Liver (tissue), 8 donors: ENCODE measurements at regions not wholly inside any gene's neighbourhood (a gene's known extent, or its start where the extent isn't known, plus 50 kb on each side); places are given as distances from the start of the nearest gene placed in this dataset.

ENCODE experiments used
- DNase-seq: peaks from one replicate; pipeline ENCODE4 v3.0.0-alpha.2; 2017; ENCODE audit warnings: low spot score
- H3K27ac ChIP-seq, 2 donors: one replicate each; pipeline ENCODE4 v1.7.0; 2013; ENCODE audit warnings: inconsistent platforms in 2 of 2, low read length in 2 of 2, control low read depth in 1 of 2, low read depth in 1 of 2, mild to moderate bottlenecking in 1 of 2
- H3K27me3 ChIP-seq, 4 donors: one replicate each; pipeline versions ENCODE4 v1.6.1 to v1.7.0; 2013; ENCODE audit warnings: low read length in 3 of 4, inconsistent platforms in 1 of 4, mild to moderate bottlenecking in 1 of 4, moderate library complexity in 1 of 4; ENCODE audit not compliant: control insufficient read depth in 4 of 4, insufficient read depth in 4 of 4
- H3K36me3 ChIP-seq, 4 donors: one replicate each; pipeline versions ENCODE4 v1.6.1 to v1.7.0; 2013; ENCODE audit warnings: low read length in 3 of 4, mild to moderate bottlenecking in 3 of 4, low read depth in 1 of 4, moderate library complexity in 1 of 4; ENCODE audit not compliant: control insufficient read depth in 4 of 4, insufficient read depth in 3 of 4
- H3K4me1 ChIP-seq, 4 donors: one replicate each; pipeline versions ENCODE4 v1.6.1 to v1.7.0; 2013; ENCODE audit warnings: low read length in 3 of 4, mild to moderate bottlenecking in 3 of 4, moderate library complexity in 1 of 4; ENCODE audit not compliant: control insufficient read depth in 4 of 4, insufficient read depth in 4 of 4
- H3K4me3 ChIP-seq, 3 donors: one replicate each; pipeline versions ENCODE4 v1.6.1 to v1.7.0; 2013; ENCODE audit warnings: low read length in 3 of 3, control low read depth in 1 of 3, low read depth in 1 of 3, mild to moderate bottlenecking in 1 of 3
- H3K9ac ChIP-seq, 2 donors: one replicate each; pipeline ENCODE4 v1.7.0; 2013; ENCODE audit warnings: low read length in 2 of 2, mild to moderate bottlenecking in 2 of 2, moderate library complexity in 2 of 2, control low read depth in 1 of 2, low read depth in 1 of 2
- H3K9me3 ChIP-seq, 4 donors: one replicate each; pipeline versions ENCODE4 v1.6.1 to v1.7.0; 2013; ENCODE audit warnings: low read length in 3 of 4; ENCODE audit not compliant: control insufficient read depth in 4 of 4
- ATF3 ChIP-seq: IDR thresholded peaks from 2 replicates; pipeline ENCODE4 v1.6.1; 2016; ENCODE audit warnings: antibody characterized with exemption
- CTCF ChIP-seq: fragments of 150-350 bp; IDR thresholded peaks from 2 replicates; pipeline ENCODE4 v1.5.1; 2017; ENCODE audit warnings: improper control_type of control experiment, low read depth, low read length; ENCODE audit not compliant: missing input control
- EGR1 ChIP-seq, 2 donors: IDR thresholded peaks; 2 replicates each; pipeline ENCODE4 v1.6.1; 2016 to 2018; ENCODE audit warnings: antibody characterized with exemption in 2 of 2, low read depth in 2 of 2
- FOXA1 ChIP-seq: IDR thresholded peaks from 2 replicates; pipeline ENCODE4 v1.6.1; 2016; ENCODE audit warnings: antibody characterized with exemption
- FOXA2 ChIP-seq: IDR thresholded peaks from 2 replicates; pipeline ENCODE4 v1.6.1; 2016; ENCODE audit warnings: antibody characterized with exemption
- GABPA ChIP-seq, 2 donors: IDR thresholded peaks in 1 of 2; conservative IDR thresholded peaks in 1 of 2; 2 replicates each; pipeline ENCODE4 v1.6.1; 2016; ENCODE audit warnings: antibody characterized with exemption in 2 of 2, mild to moderate bottlenecking in 1 of 2, moderate library complexity in 1 of 2
- HNF4A ChIP-seq, 2 donors: conservative IDR thresholded peaks; 2 replicates each; pipeline ENCODE4 v1.6.1; 2016; ENCODE audit warnings: antibody characterized with exemption in 2 of 2, mild to moderate bottlenecking in 2 of 2
- HNF4G ChIP-seq: IDR thresholded peaks from 2 replicates; pipeline ENCODE4 v1.6.1; 2016; ENCODE audit warnings: antibody characterized with exemption
- JUND ChIP-seq, 2 donors: IDR thresholded peaks; 2 replicates each; pipeline ENCODE4 v1.6.1; 2016; ENCODE audit warnings: antibody characterized with exemption in 2 of 2
- NR2F2 ChIP-seq: IDR thresholded peaks from 2 replicates; pipeline ENCODE4 v1.6.1; 2016; ENCODE audit warnings: antibody characterized with exemption
- RAD21 ChIP-seq, 2 donors: IDR thresholded peaks; 2 replicates each; pipeline ENCODE4 v1.6.1; 2016; ENCODE audit warnings: antibody characterized with exemption in 2 of 2, mild to moderate bottlenecking in 2 of 2
- RXRA ChIP-seq, 2 donors: IDR thresholded peaks; 2 replicates each; pipeline ENCODE4 v1.6.1; 2017 to 2018; ENCODE audit warnings: antibody characterized with exemption in 2 of 2, mild to moderate bottlenecking in 1 of 2
- SP1 ChIP-seq: IDR thresholded peaks from 2 replicates; pipeline ENCODE4 v1.6.1; 2018; ENCODE audit warnings: antibody characterized with exemption, mild to moderate bottlenecking
- TAF1 ChIP-seq: conservative IDR thresholded peaks from 2 replicates; pipeline ENCODE4 v1.6.1; 2016; ENCODE audit warnings: antibody characterized with exemption, mild to moderate bottlenecking
- YY1 ChIP-seq: IDR thresholded peaks from 2 replicates; pipeline ENCODE4 v1.6.1; 2016; ENCODE audit warnings: antibody characterized with exemption, mild to moderate bottlenecking
- WGBS: extraction: QIAGEN DNeasy Blood & Tissue Kit; methylation state at CpG from one replicate; pipeline ENCODE4 v1.1.7; 2013; 5-methylcytosine and 5-hydroxymethylcytosine counted together
- donor health status: healthy.
- donor health status: healthy.
- donor health status: healthy.
- donor health status: healthy.
- donor health status: healthy.

- TF ChIP-seq YY1 (peak; percentile 12), RAD21 (IDR thresholded peaks at IDR 0.05) (no peak), RXRA (IDR thresholded peaks at IDR 0.05) (no peak)
- Histone ChIP-seq H3K9me3 (no peaks in the 10 kb centered on the region), H3K4me3 (no peak overlapping the region), H3K36me3 (no peaks in the 10 kb centered on the region), H3K27ac (no peak overlapping the region), H3K9ac (no peak overlapping the region), H3K27me3 (no peaks in the 10 kb centered on the region), H3K4me1 (peaks cover 6 to 26% (median 13%) of the 10 kb centered on the region in 4 donors)
- DNase-seq = no peak
Measured at GRCh38 chr11:15727520-15727914, 612.8 kb downstream of the INSC start.

- Histone ChIP-seq H3K9ac (no peak overlapping the region), H3K4me3 (no peak overlapping the region), H3K27me3 (no peaks in the 10 kb centered on the region), H3K36me3 (no peaks in the 10 kb centered on the region), H3K9me3 (no peaks in the 10 kb centered on the region), H3K4me1 (peaks cover 6 to 26% (median 13%) of the 10 kb centered on the region in 4 donors), H3K27ac (no peak overlapping the region)
- no peak for DNase-seq
- 89% methylated on average over 1 of the region's 1 CpG for WGBS
- TF ChIP-seq HNF4G (no peak), ATF3 (no peak), HNF4A (conservative IDR thresholded peaks at IDR 0.05) (no peak), YY1 (no peak), GABPA (IDR thresholded peaks at IDR 0.05 in 1 of 2, conservative IDR thresholded peaks at IDR 0.05 in 1 of 2) (no peak), NR2F2 (no peak), TAF1 (no peak), CTCF (no peak), JUND (IDR thresholded peaks at IDR 0.05) (no peak), FOXA1 (no peak), SP1 (no peak), RAD21 (IDR thresholded peaks at IDR 0.05) (no peak), FOXA2 (no peak)
Measured at GRCh38 chr11:15728207-15728606, 613.5 kb downstream of the INSC start.

- WGBS = 83% methylated on average over 6 of the region's 6 CpGs
- no peak for TF ChIP-seq GABPA (IDR thresholded peaks at IDR 0.05 in 1 of 2, conservative IDR thresholded peaks at IDR 0.05 in 1 of 2)
- TF ChIP-seq EGR1 (IDR thresholded peaks at IDR 0.05; ENCODE audit: low read depth in 2 of 2) = no peak
- TF ChIP-seq HNF4A (conservative IDR thresholded peaks at IDR 0.05) = no peak
- no peak for TF ChIP-seq SP1
- no peak for TF ChIP-seq ATF3
- TF ChIP-seq YY1 = no peak
- no peak for TF ChIP-seq TAF1
- no peak for TF ChIP-seq NR2F2
- TF ChIP-seq FOXA1 = no peak
- TF ChIP-seq HNF4G = no peak
- H3K36me3 ChIP-seq = no peaks in the 10 kb centered on the region
- no peaks in the 10 kb centered on the region for H3K9me3 ChIP-seq
- H3K27me3 ChIP-seq = no peaks in the 10 kb centered on the region
- no peak for DNase-seq
- H3K27ac ChIP-seq = no peak overlapping the region
- H3K4me1 ChIP-seq = peaks cover 5 to 17% (median 12%) of the 10 kb centered on the region in 4 donors
- no peak overlapping the region for H3K4me3 ChIP-seq
- H3K9ac ChIP-seq = no peak overlapping the region
Measured at GRCh38 chr11:15730263-15730994, 615.7 kb downstream of the INSC start.
